ENCODE measurements at regions not wholly inside any gene's neighbourhood (a gene's known extent, or its start where the extent isn't known, plus 50 kb on each side); places are given as distances from the start of the nearest gene placed in this dataset.

- DNase-seq (no peak), ATAC-seq (ENCODE audit: low read depth) (no peak)
- Histone ChIP-seq H3K27ac (ENCODE audit: low read length in 2 of 2) (no peak overlapping the region), H3K27me3 (replicated peaks in 1 of 4; ENCODE audit: control extremely low read depth in 1 of 4, control insufficient read depth in 3 of 4, insufficient read depth in 4 of 4, low read length in 3 of 4) (no peaks in the 10 kb centered on the region), H3K9me3 (ENCODE audit: control extremely low read depth in 1 of 3, control insufficient read depth in 2 of 3, insufficient read depth in 1 of 3, low read length in 2 of 3) (no peaks in the 10 kb centered on the region), H3K9ac (ENCODE audit: low read length) (no peak overlapping the region), H2AFZ (ENCODE audit: insufficient read depth, low read depth, low read length, poor library complexity, severe bottlenecking) (no peak overlapping the region), H3K4me1 (ENCODE audit: control insufficient read depth in 2 of 2, insufficient read depth in 2 of 2, low read length in 2 of 2) (peaks cover 3% of the 10 kb centered on the region in 2 donors), H4K20me1 (ENCODE audit: control insufficient read depth, insufficient read depth, low read length, poor library complexity, severe bottlenecking) (no peaks in the 10 kb centered on the region), H3K36me3 (replicated peaks in 1 of 2; ENCODE audit: control extremely low read depth in 1 of 2, control insufficient read depth in 1 of 2, extremely low read depth in 1 of 2, insufficient read depth in 2 of 2, low read length in 1 of 2) (no peaks in the 10 kb centered on the region), H3K79me2 (ENCODE audit: control insufficient read depth, insufficient read depth, low read length) (no peaks in the 10 kb centered on the region), H3K4me3 (ENCODE audit: control extremely low read depth in 1 of 5, extremely low read depth in 1 of 5, insufficient read depth in 1 of 5, low read depth in 2 of 5, low read length in 4 of 5) (no peak overlapping the region), H3K4me2 (replicated peaks; ENCODE audit: low read depth, low read length, poor library complexity, severe bottlenecking) (no peak overlapping the region)
- intact Hi-C loops (cut with micrococcal nuclease) = no loop called here
- Mint-ChIP-seq H3K27ac (no peak overlapping the region), H3K9me3 (ENCODE audit: insufficient read depth) (no peaks in the 10 kb centered on the region), H3K4me3 (no peak overlapping the region), H3K27me3 (no peaks in the 10 kb centered on the region), H3K4me1 (peaks cover 3% of the 10 kb centered on the region)
- ChIA-PET CTCF (interaction anchor here (1.0 to 1.6 kb wide), 2 partner anchors 10 to 876 kb away, joined by 3 read pairs; no protein-coding TSS in a partner anchor), POLR2A (no interaction called here)
- WGBS (ENCODE audit: insufficient coverage) = 100% methylated on average over 1 of the region's 2 CpGs
- no peak for TF ChIP-seq EZH2 (IDR thresholded peaks at IDR 0.05; ENCODE audit: borderline replicate concordance, insufficient read depth, low read depth, low read length, poor library complexity, severe bottlenecking)
- TF ChIP-seq, protein P1, sequence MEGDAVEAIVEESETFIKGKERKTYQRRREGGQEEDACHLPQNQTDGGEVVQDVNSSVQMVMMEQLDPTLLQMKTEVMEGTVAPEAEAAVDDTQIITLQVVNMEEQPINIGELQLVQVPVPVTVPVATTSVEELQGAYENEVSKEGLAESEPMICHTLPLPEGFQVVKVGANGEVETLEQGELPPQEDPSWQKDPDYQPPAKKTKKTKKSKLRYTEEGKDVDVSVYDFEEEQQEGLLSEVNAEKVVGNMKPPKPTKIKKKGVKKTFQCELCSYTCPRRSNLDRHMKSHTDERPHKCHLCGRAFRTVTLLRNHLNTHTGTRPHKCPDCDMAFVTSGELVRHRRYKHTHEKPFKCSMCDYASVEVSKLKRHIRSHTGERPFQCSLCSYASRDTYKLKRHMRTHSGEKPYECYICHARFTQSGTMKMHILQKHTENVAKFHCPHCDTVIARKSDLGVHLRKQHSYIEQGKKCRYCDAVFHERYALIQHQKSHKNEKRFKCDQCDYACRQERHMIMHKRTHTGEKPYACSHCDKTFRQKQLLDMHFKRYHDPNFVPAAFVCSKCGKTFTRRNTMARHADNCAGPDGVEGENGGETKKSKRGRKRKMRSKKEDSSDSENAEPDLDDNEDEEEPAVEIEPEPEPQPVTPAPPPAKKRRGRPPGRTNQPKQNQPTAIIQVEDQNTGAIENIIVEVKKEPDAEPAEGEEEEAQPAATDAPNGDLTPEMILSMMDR (IDR thresholded peaks at IDR 0.05) = no peak
These were observed 92.1 kb upstream of the TAF11L2 start for GRCh38 chr5:17405976-17406375.

- H3K4me1 ChIP-seq (ENCODE audit: control insufficient read depth in 2 of 2, insufficient read depth in 2 of 2, low read length in 2 of 2) = no peaks in the 10 kb centered on the region
- H3K4me3 ChIP-seq (ENCODE audit: control extremely low read depth in 1 of 5, extremely low read depth in 1 of 5, insufficient read depth in 1 of 5, low read depth in 2 of 5, low read length in 4 of 5) = no peak overlapping the region
- H3K79me2 ChIP-seq (ENCODE audit: control insufficient read depth, insufficient read depth, low read length) = no peaks in the 10 kb centered on the region
- TF ChIP-seq, protein P1 (IDR thresholded peaks at IDR 0.05) = no peak
- TF ChIP-seq EZH2 (IDR thresholded peaks at IDR 0.05; ENCODE audit: borderline replicate concordance, insufficient read depth, low read depth, low read length, poor library complexity, severe bottlenecking) = no peak
- no peak overlapping the region for H3K27ac Mint-ChIP-seq
- H4K20me1 ChIP-seq (ENCODE audit: control insufficient read depth, insufficient read depth, low read length, poor library complexity, severe bottlenecking) = no peaks in the 10 kb centered on the region
- H3K4me2 ChIP-seq (replicated peaks; ENCODE audit: low read depth, low read length, poor library complexity, severe bottlenecking) = no peak overlapping the region
- CTCF ChIA-PET = interaction anchor here (1.0 kb wide), 1 partner anchor 875 kb away, joined by 3 read pairs; no protein-coding TSS in a partner anchor
- H3K9ac ChIP-seq (ENCODE audit: low read length) = no peak overlapping the region
- no peaks in the 10 kb centered on the region for H3K4me1 Mint-ChIP-seq
- no peaks in the 10 kb centered on the region for H3K36me3 ChIP-seq (replicated peaks in 1 of 2; ENCODE audit: control extremely low read depth in 1 of 2, control insufficient read depth in 1 of 2, extremely low read depth in 1 of 2, insufficient read depth in 2 of 2, low read length in 1 of 2)
- DNase-seq (no peak), ATAC-seq (ENCODE audit: low read depth) (no peak)
- no peaks in the 10 kb centered on the region for H3K9me3 ChIP-seq (ENCODE audit: control extremely low read depth in 1 of 3, control insufficient read depth in 2 of 3, insufficient read depth in 1 of 3, low read length in 2 of 3)
- no peak overlapping the region for H3K4me3 Mint-ChIP-seq
- WGBS (ENCODE audit: insufficient coverage) = no CpG with 5 or more reads among the region's 2 CpGs
- POLR2A ChIA-PET = no interaction called here
- no peak overlapping the region for H2AFZ ChIP-seq (ENCODE audit: insufficient read depth, low read depth, low read length, poor library complexity, severe bottlenecking)
- no peaks in the 10 kb centered on the region for H3K27me3 Mint-ChIP-seq
- H3K27ac ChIP-seq (ENCODE audit: low read length in 2 of 2) = no peak overlapping the region
- intact Hi-C loops (cut with micrococcal nuclease) = no loop called here
- no peaks in the 10 kb centered on the region for H3K9me3 Mint-ChIP-seq (ENCODE audit: insufficient read depth)
- no peaks in the 10 kb centered on the region for H3K27me3 ChIP-seq (replicated peaks in 1 of 4; ENCODE audit: control extremely low read depth in 1 of 4, control insufficient read depth in 3 of 4, insufficient read depth in 4 of 4, low read length in 3 of 4)
These were observed 91.6 kb upstream of the TAF11L2 start for GRCh38 chr5:17406423-17406838.

Data from B cell (primary cell).